ENCODE measurements at regions not wholly inside any gene's neighbourhood (a gene's known extent, or its start where the extent isn't known, plus 50 kb on each side); places are given as distances from the start of the nearest gene placed in this dataset.

DNA sequence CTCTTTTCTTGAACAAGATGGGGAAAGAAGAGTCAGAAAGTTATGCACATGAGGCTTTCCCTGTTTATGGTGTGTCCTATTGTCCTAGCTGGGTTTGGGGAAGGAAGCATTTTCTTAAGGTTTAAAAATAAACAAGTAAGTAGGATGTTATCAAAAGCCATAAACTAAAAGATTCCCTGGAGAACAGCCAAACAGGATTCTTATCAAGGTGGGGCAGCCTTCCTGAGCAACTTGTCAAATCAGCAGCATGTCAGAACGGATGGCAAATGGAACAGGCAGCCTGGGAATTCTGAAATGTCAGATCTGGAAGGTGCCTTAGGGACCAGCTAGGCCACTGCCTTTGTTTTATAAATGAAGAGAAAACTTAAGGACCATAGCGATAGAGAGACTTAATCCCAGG lies 152.2 kb upstream of the RGS6 start:
- peaks cover 22% of the 10 kb centered on the region for H3K36me3 Mint-ChIP-seq
- H3K4me3 Mint-ChIP-seq: no peak overlapping the region
- TF ChIP-seq ELF4 (CRISPR knock-in tag; IDR thresholded peaks at IDR 0.05; ENCODE audit: low read depth) (no peak), ZNF671 (CRISPR knock-in tag; IDR thresholded peaks at IDR 0.05) (no peak), ZNF317 (CRISPR knock-in tag; IDR thresholded peaks at IDR 0.05; ENCODE audit: borderline replicate concordance, low read depth) (no peak), FOXK1 (CRISPR knock-in tag; IDR thresholded peaks at IDR 0.05) (no peak), OVOL2 (CRISPR knock-in tag; IDR thresholded peaks at IDR 0.05; ENCODE audit: borderline replicate concordance) (no peak), ZNF281 (CRISPR knock-in tag; IDR thresholded peaks at IDR 0.05) (no peak), TEAD1 (CRISPR knock-in tag; IDR thresholded peaks at IDR 0.05) (no peak)
- TF ChIP-seq, protein P1, sequence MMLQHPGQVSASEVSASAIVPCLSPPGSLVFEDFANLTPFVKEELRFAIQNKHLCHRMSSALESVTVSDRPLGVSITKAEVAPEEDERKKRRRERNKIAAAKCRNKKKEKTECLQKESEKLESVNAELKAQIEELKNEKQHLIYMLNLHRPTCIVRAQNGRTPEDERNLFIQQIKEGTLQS (CRISPR knock-in tag; conservative IDR thresholded peaks at IDR 0.05): no peak
- ChIA-PET POLR2A (no interaction called here), CTCF (interaction anchor here (1.4 to 2.1 kb wide), 2 partner anchors 21 to 75 kb away, joined by 4 to 6 read pairs; no protein-coding TSS in a partner anchor)
- no peak for ATAC-seq
- H3K27me3 Mint-ChIP-seq (ENCODE audit: low read depth): peaks cover 12% of the 10 kb centered on the region
- no peak overlapping the region for H3K27ac Mint-ChIP-seq
- H3K9me3 Mint-ChIP-seq: peaks cover 19% of the 10 kb centered on the region
- DNase-seq (ENCODE audit: low spot score): no peak
- H3K4me1 Mint-ChIP-seq: peaks cover 20% of the 10 kb centered on the region

- Mint-ChIP-seq H3K9me3 (peaks cover 13% of the 10 kb centered on the region), H3K36me3 (peaks cover 16% of the 10 kb centered on the region), H3K27me3 (ENCODE audit: low read depth) (peaks cover 8% of the 10 kb centered on the region; the same call in 1 of the 2 replicates), H3K27ac (no peak overlapping the region), H3K4me3 (no peak overlapping the region), H3K4me1 (peaks cover 14% of the 10 kb centered on the region)
- DNase-seq (ENCODE audit: low spot score): no peak
- TF ChIP-seq MXD4 (CRISPR knock-in tag; IDR thresholded peaks at IDR 0.05; ENCODE audit: borderline replicate concordance): no peak
- no peak for TF ChIP-seq ZBTB43 (CRISPR knock-in tag; IDR thresholded peaks at IDR 0.05)
- TF ChIP-seq, protein P2, sequence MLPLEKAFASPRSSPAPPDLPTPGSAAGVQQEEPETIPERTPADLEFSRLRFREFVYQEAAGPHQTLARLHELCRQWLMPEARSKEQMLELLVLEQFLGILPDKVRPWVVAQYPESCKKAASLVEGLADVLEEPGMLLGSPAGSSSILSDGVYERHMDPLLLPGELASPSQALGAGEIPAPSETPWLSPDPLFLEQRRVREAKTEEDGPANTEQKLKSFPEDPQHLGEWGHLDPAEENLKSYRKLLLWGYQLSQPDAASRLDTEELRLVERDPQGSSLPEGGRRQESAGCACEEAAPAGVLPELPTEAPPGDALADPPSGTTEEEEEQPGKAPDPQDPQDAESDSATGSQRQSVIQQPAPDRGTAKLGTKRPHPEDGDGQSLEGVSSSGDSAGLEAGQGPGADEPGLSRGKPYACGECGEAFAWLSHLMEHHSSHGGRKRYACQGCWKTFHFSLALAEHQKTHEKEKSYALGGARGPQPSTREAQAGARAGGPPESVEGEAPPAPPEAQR (CRISPR knock-in tag; IDR thresholded peaks at IDR 0.05): no peak
- TF ChIP-seq, protein P3, sequence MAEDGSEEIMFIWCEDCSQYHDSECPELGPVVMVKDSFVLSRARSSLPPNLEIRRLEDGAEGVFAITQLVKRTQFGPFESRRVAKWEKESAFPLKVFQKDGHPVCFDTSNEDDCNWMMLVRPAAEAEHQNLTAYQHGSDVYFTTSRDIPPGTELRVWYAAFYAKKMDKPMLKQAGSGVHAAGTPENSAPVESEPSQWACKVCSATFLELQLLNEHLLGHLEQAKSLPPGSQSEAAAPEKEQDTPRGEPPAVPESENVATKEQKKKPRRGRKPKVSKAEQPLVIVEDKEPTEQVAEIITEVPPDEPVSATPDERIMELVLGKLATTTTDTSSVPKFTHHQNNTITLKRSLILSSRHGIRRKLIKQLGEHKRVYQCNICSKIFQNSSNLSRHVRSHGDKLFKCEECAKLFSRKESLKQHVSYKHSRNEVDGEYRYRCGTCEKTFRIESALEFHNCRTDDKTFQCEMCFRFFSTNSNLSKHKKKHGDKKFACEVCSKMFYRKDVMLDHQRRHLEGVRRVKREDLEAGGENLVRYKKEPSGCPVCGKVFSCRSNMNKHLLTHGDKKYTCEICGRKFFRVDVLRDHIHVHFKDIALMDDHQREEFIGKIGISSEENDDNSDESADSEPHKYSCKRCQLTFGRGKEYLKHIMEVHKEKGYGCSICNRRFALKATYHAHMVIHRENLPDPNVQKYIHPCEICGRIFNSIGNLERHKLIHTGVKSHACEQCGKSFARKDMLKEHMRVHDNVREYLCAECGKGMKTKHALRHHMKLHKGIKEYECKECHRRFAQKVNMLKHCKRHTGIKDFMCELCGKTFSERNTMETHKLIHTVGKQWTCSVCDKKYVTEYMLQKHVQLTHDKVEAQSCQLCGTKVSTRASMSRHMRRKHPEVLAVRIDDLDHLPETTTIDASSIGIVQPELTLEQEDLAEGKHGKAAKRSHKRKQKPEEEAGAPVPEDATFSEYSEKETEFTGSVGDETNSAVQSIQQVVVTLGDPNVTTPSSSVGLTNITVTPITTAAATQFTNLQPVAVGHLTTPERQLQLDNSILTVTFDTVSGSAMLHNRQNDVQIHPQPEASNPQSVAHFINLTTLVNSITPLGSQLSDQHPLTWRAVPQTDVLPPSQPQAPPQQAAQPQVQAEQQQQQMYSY (CRISPR knock-in tag; IDR thresholded peaks at IDR 0.05): no peak
- TF ChIP-seq, protein P4, sequence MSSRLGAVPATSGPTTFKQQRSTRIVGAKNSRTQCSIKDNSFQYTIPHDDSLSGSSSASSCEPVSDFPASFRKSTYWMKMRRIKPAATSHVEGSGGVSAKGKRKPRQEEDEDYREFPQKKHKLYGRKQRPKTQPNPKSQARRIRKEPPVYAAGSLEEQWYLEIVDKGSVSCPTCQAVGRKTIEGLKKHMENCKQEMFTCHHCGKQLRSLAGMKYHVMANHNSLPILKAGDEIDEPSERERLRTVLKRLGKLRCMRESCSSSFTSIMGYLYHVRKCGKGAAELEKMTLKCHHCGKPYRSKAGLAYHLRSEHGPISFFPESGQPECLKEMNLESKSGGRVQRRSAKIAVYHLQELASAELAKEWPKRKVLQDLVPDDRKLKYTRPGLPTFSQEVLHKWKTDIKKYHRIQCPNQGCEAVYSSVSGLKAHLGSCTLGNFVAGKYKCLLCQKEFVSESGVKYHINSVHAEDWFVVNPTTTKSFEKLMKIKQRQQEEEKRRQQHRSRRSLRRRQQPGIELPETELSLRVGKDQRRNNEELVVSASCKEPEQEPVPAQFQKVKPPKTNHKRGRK (CRISPR knock-in tag; IDR thresholded peaks at IDR 0.05; ENCODE audit: borderline replicate concordance): no peak
- ATAC-seq: no peak
- ChIA-PET CTCF (interaction anchor here (1.4 kb wide), 1 partner anchor 22 kb away, joined by 4 read pairs; no protein-coding TSS in a partner anchor), POLR2A (no interaction called here)
These were observed 151.4 kb upstream of the RGS6 start for GRCh38 chr14:71780822-71781221.

All from WTC11 (cell line).